ENCODE measurements at regions not wholly inside any gene's neighbourhood (a gene's known extent, or its start where the extent isn't known, plus 50 kb on each side); places are given as distances from the start of the nearest gene placed in this dataset.
A peak's percentile ranks its signal among the peaks of the same experiment; 100 is the strongest.
"Not testable (repeated sequence)": the region's sequence is repeated elsewhere in the genome, so short reads cannot be mapped to it uniquely, and the experiment has no call there.

- ATAC-seq; CTCF ChIA-PET; H3K4me1 ChIP-seq; POLR2A ChIA-PET; FAIRE-seq; H3K4me2 ChIP-seq; H3K9me3 ChIP-seq; H3K27ac ChIP-seq; DNase-seq (ENCODE audit: low read depth in 1 of 2, low spot score in 1 of 2); H3K4me3 ChIP-seq: not testable (repeated sequence)
- TF ChIP-seq ZC3H11A (IDR thresholded peaks at IDR 0.05): peak; percentile 51
- WGBS (ENCODE audit: missing lambda C conversion rate): 44% methylated on average over 2 of the region's 2 CpGs
Measured at GRCh38 chr5:84746280-84746679, 361.6 kb upstream of the EDIL3 start.

- ChIA-PET POLR2A (no interaction called here), CTCF (no interaction called here)
- TF ChIP-seq RNF2 (IDR thresholded peaks at IDR 0.05; ENCODE audit: borderline replicate concordance, low read depth): no peak
- no peak for TF ChIP-seq ELK1 (IDR thresholded peaks at IDR 0.05; ENCODE audit: low read depth, low read length)
- TF ChIP-seq ZSCAN20 (CRISPR knock-in tag; IDR thresholded peaks at IDR 0.05): no peak
- TF ChIP-seq NR3C1 (IDR thresholded peaks at IDR 0.05): no peak
- no peak for TF ChIP-seq NFE2L2 (conservative IDR thresholded peaks at IDR 0.05; ENCODE audit: low read length)
- no peak for TF ChIP-seq MAX (IDR thresholded peaks at IDR 0.05)
- no peak for TF ChIP-seq EHF (CRISPR knock-in tag; IDR thresholded peaks at IDR 0.05)
- no peak for DNase-seq (ENCODE audit: low read depth in 1 of 2, low spot score in 1 of 2)
- no peak overlapping the region for H3K27ac ChIP-seq
- no peak for ATAC-seq
- no peak overlapping the region for H3K4me2 ChIP-seq
- FAIRE-seq: no peak
- no peaks in the 10 kb centered on the region for H3K4me1 ChIP-seq
- H3K9me3 ChIP-seq: no peaks in the 10 kb centered on the region
- WGBS (ENCODE audit: missing lambda C conversion rate): 0% methylated on average over 1 of the region's 1 CpG
- H3K4me3 ChIP-seq: no peak overlapping the region
Measured at GRCh38 chr5:84741056-84741455, 356.4 kb upstream of the EDIL3 start.

- 34% methylated on average over 5 of the region's 5 CpGs for WGBS (ENCODE audit: missing lambda C conversion rate)
- no peak for ATAC-seq
Measured at GRCh38 chr5:84729326-84729725, 344.6 kb upstream of the EDIL3 start.

GRCh38 chr5:84727708-84728107 is 343.0 kb upstream of the EDIL3 start:
- WGBS (ENCODE audit: missing lambda C conversion rate): 54% methylated on average over 2 of the region's 2 CpGs
- ChIA-PET POLR2A (no interaction called here), CTCF (no interaction called here)
- no peak for DNase-seq (ENCODE audit: low read depth in 1 of 2, low spot score in 1 of 2)
- Histone ChIP-seq H3K4me2 (no peak overlapping the region), H3K9me3 (no peaks in the 10 kb centered on the region), H3K4me3 (no peak overlapping the region), H3K4me1 (no peaks in the 10 kb centered on the region), H3K27ac (no peak overlapping the region)
- no peak for ATAC-seq
- no peak for FAIRE-seq
- TF ChIP-seq FOXS1 (CRISPR knock-in tag; IDR thresholded peaks at IDR 0.05) (no peak), MAZ (IDR thresholded peaks at IDR 0.05; ENCODE audit: borderline replicate concordance, low read depth, low read length) (no peak), CBX2 (IDR thresholded peaks at IDR 0.05; ENCODE audit: borderline replicate concordance, low read depth) (no peak), PBX3 (IDR thresholded peaks at IDR 0.05) (no peak)

More at GRCh38 chr5:84729326-84729725, 344.6 kb upstream of the EDIL3 start:
- DNase-seq (ENCODE audit: low read depth in 1 of 2, low spot score in 1 of 2) (peak in 1 of 2 experiments; percentile 9), FAIRE-seq (no peak)
- POLR2A ChIA-PET: no interaction called here
- Histone ChIP-seq H3K4me1 (no peaks in the 10 kb centered on the region), H3K27ac (no peak overlapping the region), H3K4me3 (no peak overlapping the region), H3K4me2 (no peak overlapping the region), H3K9me3 (no peaks in the 10 kb centered on the region)
- TF ChIP-seq MAFK (IDR thresholded peaks at IDR 0.05; ENCODE audit: partially characterized antibody) (peak; percentile 38), HOXB13 (CRISPR knock-in tag; IDR thresholded peaks at IDR 0.05; ENCODE audit: low read depth) (no peak)
- CTCF ChIA-PET: no interaction called here

GRCh38 chr5:84725946-84726570 is 341.4 kb upstream of the EDIL3 start:
- H3K4me3 ChIP-seq: no peak overlapping the region
- H3K4me1 ChIP-seq: no peaks in the 10 kb centered on the region
- no peak for FAIRE-seq
- no peak for DNase-seq (ENCODE audit: low read depth in 1 of 2, low spot score in 1 of 2)
- H3K9me3 ChIP-seq: no peaks in the 10 kb centered on the region
- no peak overlapping the region for H3K4me2 ChIP-seq
- ATAC-seq: no peak
- ChIA-PET POLR2A (no interaction called here), CTCF (no interaction called here)
- no peak overlapping the region for H3K27ac ChIP-seq
- 24% methylated on average over 2 of the region's 2 CpGs for WGBS (ENCODE audit: missing lambda C conversion rate)
- TF ChIP-seq RNF2 (IDR thresholded peaks at IDR 0.05; ENCODE audit: borderline replicate concordance, low read depth): no peak
- TF ChIP-seq MYC (IDR thresholded peaks at IDR 0.05; ENCODE audit: borderline replicate concordance, low read length): no peak
- TF ChIP-seq KDM5A (IDR thresholded peaks at IDR 0.05): no peak
- no peak for TF ChIP-seq CHD2 (IDR thresholded peaks at IDR 0.05; ENCODE audit: low read length, partially characterized antibody)
- no peak for TF ChIP-seq RFX5 (IDR thresholded peaks at IDR 0.05)
- no peak for TF ChIP-seq EHF (CRISPR knock-in tag; IDR thresholded peaks at IDR 0.05)
- TF ChIP-seq CEBPB (IDR thresholded peaks at IDR 0.05): no peak
- TF ChIP-seq KDM1A (IDR thresholded peaks at IDR 0.05; ENCODE audit: low read depth): no peak
- no peak for TF ChIP-seq NPAS2 (CRISPR knock-in tag; IDR thresholded peaks at IDR 0.05; ENCODE audit: borderline replicate concordance)
- TF ChIP-seq USF2 (IDR thresholded peaks at IDR 0.05): no peak
- TF ChIP-seq TP53 (CRISPR knock-in tag; IDR thresholded peaks at IDR 0.05): no peak
- no peak for TF ChIP-seq ZFP36 (IDR thresholded peaks at IDR 0.05; ENCODE audit: borderline replicate concordance, partially characterized antibody)
- TF ChIP-seq POLR2A (IDR thresholded peaks at IDR 0.05; ENCODE audit: low read length): no peak
- TF ChIP-seq MAX (IDR thresholded peaks at IDR 0.05): no peak
- no peak for TF ChIP-seq CBX2 (IDR thresholded peaks at IDR 0.05; ENCODE audit: borderline replicate concordance, low read depth)
- TF ChIP-seq HOXB13 (CRISPR knock-in tag; IDR thresholded peaks at IDR 0.05; ENCODE audit: low read depth): no peak
